Suprapubic skin (tissue), 3 donors: ENCODE measurements at regions not wholly inside any gene's neighbourhood (a gene's known extent, or its start where the extent isn't known, plus 50 kb on each side); places are given as distances from the start of the nearest gene placed in this dataset.

ENCODE experiments used
- CTCF ChIP-seq, 2 donors: fragments of 200-600 bp in 1 of 2; fragments of 450-650 bp in 1 of 2; sonication (generic) in 1 of 2; IDR thresholded peaks; one replicate each; pipeline ENCODE4 v1.5.1; 2016 to 2019; ENCODE audit warnings: antibody characterized with exemption in 2 of 2, mild to moderate bottlenecking in 1 of 2, moderate library complexity in 1 of 2
- POLR2A ChIP-seq, 2 donors: fragments of 450-650 bp; IDR thresholded peaks; one replicate each; pipeline ENCODE4 v1.6.1; 2017; ENCODE audit warnings: antibody characterized with exemption in 2 of 2, mild to moderate bottlenecking in 2 of 2, moderate library complexity in 2 of 2

DNA sequence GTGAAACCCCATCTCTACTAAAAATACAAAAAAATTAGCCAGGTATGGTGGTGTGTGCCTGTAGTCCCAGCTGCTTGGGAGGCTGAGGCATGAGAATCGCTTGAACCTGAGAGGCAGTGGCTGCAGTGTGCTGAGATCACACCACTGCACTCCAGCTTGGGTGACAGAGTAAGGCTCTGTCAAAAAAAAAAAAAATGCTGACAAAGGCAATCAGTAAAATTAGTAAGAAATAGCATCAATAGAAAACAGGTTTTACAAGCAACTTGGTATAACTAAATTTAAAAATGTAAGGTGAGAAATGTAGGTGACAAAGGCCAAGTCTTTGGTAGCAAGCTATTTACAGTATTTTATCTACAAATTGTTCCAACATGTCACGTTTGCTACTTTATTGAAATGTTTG lies 421.4 kb upstream of the RGPD4 start:
- no peak for TF ChIP-seq CTCF (IDR thresholded peaks at IDR 0.05)
- no peak for TF ChIP-seq POLR2A (IDR thresholded peaks at IDR 0.05)
